NCI-H2029 treated with DMSO at 0.1 percent for 48 hours (cell line): ENCODE measurements at regions not wholly inside any gene's neighbourhood (a gene's known extent, or its start where the extent isn't known, plus 50 kb on each side); places are given as distances from the start of the nearest gene placed in this dataset.
A peak's percentile ranks its signal among the peaks of the same experiment; 100 is the strongest.

Experiments
- DNase-seq: peaks from one replicate; lab custom pipeline; 2025; lab: John Stamatoyannopoulos, UW

GRCh38 chr3:188940573-188940932 is 231.2 kb upstream of the TPRG1 start:
- no peak for DNase-seq

GRCh38 chr3:188941103-188941502 is 230.7 kb upstream of the TPRG1 start:
- DNase-seq, result no peak

- DNase-seq, result no peak
These were observed 229.6 kb upstream of the TPRG1 start for GRCh38 chr3:188942191-188942590.

- no peak for DNase-seq
These were observed 228.2 kb upstream of the TPRG1 start for GRCh38 chr3:188943591-188943990.

GRCh38 chr3:188944108-188944507 is 227.7 kb upstream of the TPRG1 start:
- no peak for DNase-seq

GRCh38 chr3:188946351-188947240 is 225.2 kb upstream of the TPRG1 start:
- DNase-seq, result no peak

GRCh38 chr3:188947401-188948280 is 224.1 kb upstream of the TPRG1 start:
- peak; percentile 89 for DNase-seq

GRCh38 chr3:188948281-188948996 is 223.3 kb upstream of the TPRG1 start:
- no peak for DNase-seq

- no peak for DNase-seq
These were observed 222.8 kb upstream of the TPRG1 start for GRCh38 chr3:188948997-188949389.

- DNase-seq, result no peak
These were observed 222.3 kb upstream of the TPRG1 start for GRCh38 chr3:188949456-188949855.

- DNase-seq, result no peak
These were observed 221.8 kb upstream of the TPRG1 start for GRCh38 chr3:188949996-188950395.

GRCh38 chr3:188950832-188951489 is 220.8 kb upstream of the TPRG1 start:
- DNase-seq, result no peak

GRCh38 chr3:188951734-188952133 is 220.0 kb upstream of the TPRG1 start:
- no peak for DNase-seq

GRCh38 chr3:188954590-188955208 is 217.1 kb upstream of the TPRG1 start:
- DNase-seq, result peak; percentile 82

- no peak for DNase-seq
These were observed 215.9 kb upstream of the TPRG1 start for GRCh38 chr3:188955919-188956318.

- no peak for DNase-seq
These were observed 214.8 kb upstream of the TPRG1 start for GRCh38 chr3:188956839-188957489.

GRCh38 chr3:188959013-188959412 is 212.8 kb upstream of the TPRG1 start:
- DNase-seq, result no peak

- DNase-seq, result no peak
These were observed 209.2 kb upstream of the TPRG1 start for GRCh38 chr3:188962253-188963247.

- no peak for DNase-seq
These were observed 206.8 kb upstream of the TPRG1 start for GRCh38 chr3:188964957-188965356.

GRCh38 chr3:188972310-188972709 is 199.5 kb upstream of the TPRG1 start:
- DNase-seq, result no peak
